Muscle of leg (tissue), 3 donors: ENCODE measurements at regions not wholly inside any gene's neighbourhood (a gene's known extent, or its start where the extent isn't known, plus 50 kb on each side); places are given as distances from the start of the nearest gene placed in this dataset.

ENCODE experiments used
- DNase-seq: peaks from one replicate; pipeline ENCODE4 v3.0.0; 2013
- H3K27ac ChIP-seq: one replicate; pipeline ENCODE4 v1.5.1; 2013; ENCODE audit warnings: mild to moderate bottlenecking, low read length, control low read depth
- H3K27me3 ChIP-seq: one replicate; pipeline ENCODE4 v1.6.1; 2013; ENCODE audit warnings: low read length; ENCODE audit not compliant: control insufficient read depth, insufficient read depth
- H3K36me3 ChIP-seq: one replicate; pipeline ENCODE4 v1.6.1; 2013; ENCODE audit warnings: low read length; ENCODE audit not compliant: control insufficient read depth, insufficient read depth
- H3K4me1 ChIP-seq: one replicate; pipeline ENCODE4 v1.6.1; 2013; ENCODE audit warnings: low read length; ENCODE audit not compliant: control insufficient read depth, insufficient read depth
- H3K4me3 ChIP-seq: one replicate; pipeline ENCODE4 v1.5.1; 2013; ENCODE audit warnings: low read length, control low read depth
- H3K9me3 ChIP-seq: replicated peaks from 2 replicates; pipeline ENCODE4 v1.6.1; 2013; ENCODE audit warnings: low read depth, low read length; ENCODE audit not compliant: control insufficient read depth
- WGBS: methylation state at CpG from one replicate; pipeline ENCODE4 v1.1.5; 2013; ENCODE audit warnings: missing lambda C conversion rate; ENCODE audit not compliant: insufficient coverage; 5-methylcytosine and 5-hydroxymethylcytosine counted together

DNA sequence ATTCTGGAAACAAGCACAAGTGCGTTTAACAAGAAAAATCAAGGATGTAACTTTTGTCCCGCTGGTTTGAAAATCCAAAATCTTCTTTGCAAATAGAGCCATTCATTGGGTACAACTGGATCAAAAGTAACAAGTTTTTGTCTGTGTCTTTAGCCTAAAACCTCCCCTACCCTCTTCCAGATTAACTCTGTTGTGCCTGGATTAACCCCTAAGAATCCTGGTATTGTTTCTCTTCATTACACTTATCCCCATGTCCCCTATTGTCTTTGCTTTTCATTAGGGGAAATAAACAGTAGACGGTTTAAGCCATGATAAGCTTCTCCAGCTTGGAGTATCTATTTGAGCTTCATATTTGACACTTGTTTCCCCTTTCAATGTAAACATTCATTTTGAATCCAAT lies 242.1 kb upstream of the ARGLU1 start:
- DNase-seq, result no peak
- Histone ChIP-seq H3K36me3 (no peaks in the 10 kb centered on the region), H3K27me3 (no peaks in the 10 kb centered on the region), H3K4me3 (no peak overlapping the region), H3K9me3 (no peaks in the 10 kb centered on the region), H3K27ac (no peak overlapping the region), H3K4me1 (no peaks in the 10 kb centered on the region)
- WGBS, result 63% methylated on average over 2 of the region's 3 CpGs

DNA sequence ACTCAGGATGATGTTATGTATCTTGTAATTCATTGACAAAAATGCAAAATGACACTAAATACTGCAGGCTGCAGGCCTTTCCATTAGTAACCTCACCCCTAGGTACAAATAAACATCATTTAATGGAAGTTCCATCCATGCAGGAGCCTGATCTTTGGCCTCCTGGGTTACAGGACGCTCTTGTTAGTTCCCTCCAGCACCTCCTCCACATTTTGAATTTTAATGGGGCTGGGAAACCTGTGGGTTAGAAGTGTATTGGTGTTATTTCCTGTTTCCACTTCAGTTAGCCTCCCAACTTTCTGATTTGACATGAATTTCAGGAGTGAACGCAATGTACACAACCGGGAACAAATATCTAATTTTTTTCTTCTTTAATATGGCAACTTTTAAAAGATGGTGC lies 237.1 kb upstream of the ARGLU1 start:
- no peak overlapping the region for H3K27ac ChIP-seq

DNA sequence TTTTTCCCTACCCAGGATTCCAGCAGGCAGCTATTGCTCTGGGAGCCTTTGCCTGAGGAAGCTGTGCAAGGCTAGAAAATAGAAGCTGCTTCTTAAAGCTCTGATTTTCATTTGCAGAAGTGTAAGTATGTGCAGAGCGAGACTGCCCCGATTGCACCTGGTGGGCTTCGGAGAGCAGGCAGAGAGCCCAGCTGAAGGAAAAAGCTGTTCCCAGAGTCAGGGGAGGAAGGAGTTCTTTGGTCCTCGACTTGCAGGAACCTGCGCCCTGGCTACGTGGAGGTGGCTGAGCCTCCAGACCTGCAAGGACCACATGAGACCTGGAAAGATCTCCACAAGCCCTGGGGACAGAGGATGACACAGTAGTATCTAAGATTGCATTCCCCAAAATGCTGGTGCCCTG lies 235.0 kb upstream of the ARGLU1 start:
- Histone ChIP-seq H3K36me3 (no peaks in the 10 kb centered on the region), H3K4me1 (peaks cover 2% of the 10 kb centered on the region), H3K27me3 (no peaks in the 10 kb centered on the region), H3K9me3 (no peaks in the 10 kb centered on the region), H3K27ac (no peak overlapping the region), H3K4me3 (no peak overlapping the region)
- DNase-seq, result no peak
- WGBS, result 39% methylated on average over 6 of the region's 6 CpGs

More for the DNA sequence above, 237.1 kb upstream of the ARGLU1 start:
- Histone ChIP-seq H3K4me3 (no peak overlapping the region), H3K4me1 (peaks cover 2% of the 10 kb centered on the region), H3K36me3 (no peaks in the 10 kb centered on the region), H3K27me3 (no peaks in the 10 kb centered on the region), H3K9me3 (no peaks in the 10 kb centered on the region)
- DNase-seq, result no peak
- WGBS, result no CpG with 5 or more reads among the region's 3 CpGs

DNA sequence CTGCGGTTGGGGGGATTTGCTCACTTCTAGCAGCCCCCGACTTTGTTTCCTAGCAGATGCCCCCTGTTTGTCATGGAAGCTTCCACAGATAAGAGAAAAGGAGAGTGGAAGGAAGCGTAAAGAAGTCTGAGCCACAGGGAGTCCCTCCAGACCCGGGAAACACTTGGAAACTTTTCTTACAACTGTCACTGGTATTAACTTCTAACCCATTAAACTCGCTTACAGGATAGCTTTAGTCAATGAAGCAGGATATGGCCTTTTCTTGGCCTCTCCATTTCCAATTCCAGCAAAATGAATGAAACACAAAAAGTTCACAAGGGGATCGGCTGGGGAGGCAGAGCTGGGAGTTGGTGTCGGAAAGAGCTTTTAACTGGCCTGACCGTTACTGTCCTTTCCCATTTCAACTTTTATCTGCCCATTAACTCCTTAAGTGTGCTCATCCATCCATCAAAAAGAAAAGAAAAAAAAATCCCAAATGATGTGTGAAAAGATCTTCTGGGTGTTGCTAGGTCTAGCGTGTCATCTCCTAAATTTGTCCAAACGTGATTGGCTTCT lies 231.9 kb upstream of the ARGLU1 start:
- Histone ChIP-seq H3K36me3 (no peaks in the 10 kb centered on the region), H3K4me1 (peaks cover 5% of the 10 kb centered on the region), H3K27me3 (no peaks in the 10 kb centered on the region), H3K27ac (no peak overlapping the region), H3K4me3 (no peak overlapping the region), H3K9me3 (no peaks in the 10 kb centered on the region)
- no peak for DNase-seq
- WGBS, result no CpG with 5 or more reads among the region's 10 CpGs

DNA sequence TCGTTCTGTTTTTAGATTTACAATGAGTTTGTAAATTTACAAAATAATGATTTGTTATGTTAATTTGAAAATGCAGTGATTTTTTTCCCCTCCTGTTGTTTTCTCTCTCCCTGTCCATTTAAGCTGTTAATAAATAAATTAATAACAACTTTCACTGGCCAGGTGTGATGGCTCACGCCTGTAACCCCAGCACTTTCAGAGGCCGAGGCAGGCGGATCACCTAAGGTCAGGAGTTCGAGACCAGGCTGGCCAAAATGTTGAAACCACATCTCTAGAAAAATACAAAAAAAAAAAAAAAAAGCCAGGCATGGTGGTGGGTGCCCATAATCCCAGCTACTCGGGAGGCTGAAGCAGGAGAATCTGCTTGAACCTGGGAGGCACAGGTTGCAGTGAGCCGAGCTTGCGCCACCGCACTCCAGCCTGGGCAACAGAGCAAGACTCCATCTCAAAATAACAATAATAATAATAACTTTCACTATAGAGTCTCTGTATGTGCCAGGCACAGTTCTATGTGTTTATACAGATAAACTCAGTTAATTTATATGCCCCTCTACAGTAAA lies 229.2 kb upstream of the ARGLU1 start:
- DNase-seq, result no peak
- no CpG with 5 or more reads among the region's 9 CpGs for WGBS
- no peaks in the 10 kb centered on the region for H3K9me3 ChIP-seq
- no peak overlapping the region for H3K27ac ChIP-seq
- H3K27me3 ChIP-seq, result no peaks in the 10 kb centered on the region
- H3K4me1 ChIP-seq, result peaks cover 2% of the 10 kb centered on the region
- no peak overlapping the region for H3K4me3 ChIP-seq
- H3K36me3 ChIP-seq, result no peaks in the 10 kb centered on the region

DNA sequence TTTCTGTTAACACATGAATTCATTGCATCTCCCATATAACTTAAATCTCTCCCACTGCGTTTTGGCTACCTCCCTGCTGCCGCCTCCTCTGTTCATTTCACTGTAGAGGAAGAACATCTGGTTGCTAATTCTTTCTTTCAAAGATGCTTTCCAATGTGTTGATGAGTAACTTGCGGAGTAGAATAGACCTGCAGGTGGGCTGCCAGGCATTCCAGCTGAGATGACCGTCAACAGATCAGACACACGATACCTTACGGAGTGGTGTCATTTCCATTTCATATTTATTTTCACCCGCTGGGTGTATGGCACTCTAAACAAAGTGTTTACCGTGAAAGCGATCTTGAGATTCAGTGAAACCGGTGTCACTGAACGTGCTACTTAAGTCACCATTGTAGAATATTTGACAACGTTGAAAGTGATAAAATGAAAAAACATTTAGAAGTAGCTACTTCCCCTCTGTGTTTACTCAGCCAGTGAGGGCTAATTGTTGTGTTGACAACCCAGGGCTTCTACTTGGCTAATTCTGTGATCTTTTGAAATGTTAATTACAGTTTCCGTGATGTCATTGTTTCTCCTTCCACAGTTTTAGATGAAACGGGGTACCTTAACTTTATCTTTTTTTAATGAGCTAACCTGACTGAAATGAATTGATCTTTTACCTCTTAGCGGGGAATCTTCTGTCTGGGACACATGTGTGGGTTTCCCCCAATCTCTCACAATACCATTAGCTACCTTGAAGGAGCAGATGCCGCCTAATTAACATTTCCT lies 228.5 kb upstream of the ARGLU1 start:
- peaks cover 2% of the 10 kb centered on the region for H3K4me1 ChIP-seq
- H3K4me3 ChIP-seq, result peak overlapping the region; percentile 17
- no peaks in the 10 kb centered on the region for H3K27me3 ChIP-seq
- no peak overlapping the region for H3K27ac ChIP-seq
- H3K9me3 ChIP-seq, result no peaks in the 10 kb centered on the region
- 34% methylated on average over 6 of the region's 16 CpGs for WGBS
- no peaks in the 10 kb centered on the region for H3K36me3 ChIP-seq
- DNase-seq, result no peak

DNA sequence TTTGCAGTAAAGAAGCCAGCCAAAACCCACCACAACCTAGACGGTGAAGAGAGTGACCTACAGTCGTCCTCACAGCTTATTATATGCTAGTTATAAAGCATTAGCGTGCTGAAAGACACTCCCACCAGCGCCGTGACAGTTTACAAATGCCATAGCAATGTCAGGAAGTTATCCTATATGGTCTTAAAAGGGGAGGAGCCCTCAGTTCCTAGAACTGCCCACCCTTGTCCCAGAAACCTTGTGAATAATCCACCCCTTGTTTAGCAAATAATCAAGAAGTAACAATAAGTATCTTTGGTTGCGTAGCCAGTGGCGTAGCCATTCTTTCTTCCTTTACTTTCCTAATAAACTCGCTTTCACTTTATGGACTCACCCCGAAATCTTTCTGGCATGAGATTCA lies 227.9 kb upstream of the ARGLU1 start:
- DNase-seq, result no peak

DNA sequence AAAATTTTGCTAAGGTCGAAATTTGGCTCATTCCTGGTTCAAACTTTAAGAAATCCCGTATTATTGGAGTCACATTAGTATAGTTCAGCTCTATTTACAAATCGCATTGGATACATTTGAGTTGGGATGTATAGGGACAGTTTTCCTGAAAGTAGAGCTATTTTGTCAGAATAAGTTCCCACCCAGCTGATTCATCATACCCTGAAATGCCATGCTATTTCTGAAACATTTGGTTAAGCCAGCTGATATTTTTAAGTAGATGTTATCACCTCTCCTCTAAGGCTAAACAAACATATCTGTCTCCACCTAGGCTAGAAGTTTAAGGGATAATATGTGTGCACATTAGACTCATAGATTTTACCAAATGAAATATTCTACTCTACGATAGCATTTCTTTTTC lies 226.2 kb upstream of the ARGLU1 start:
- Histone ChIP-seq H3K27ac (no peak overlapping the region), H3K4me1 (peaks cover 2% of the 10 kb centered on the region), H3K36me3 (no peaks in the 10 kb centered on the region), H3K4me3 (no peak overlapping the region), H3K27me3 (no peaks in the 10 kb centered on the region), H3K9me3 (no peaks in the 10 kb centered on the region)
- no CpG with 5 or more reads among the region's 4 CpGs for WGBS
- DNase-seq, result no peak

More for the DNA sequence above, 227.9 kb upstream of the ARGLU1 start:
- Histone ChIP-seq H3K27ac (no peak overlapping the region), H3K27me3 (no peaks in the 10 kb centered on the region), H3K4me3 (peak overlapping the region; percentile 17), H3K36me3 (no peaks in the 10 kb centered on the region), H3K4me1 (peaks cover 2% of the 10 kb centered on the region), H3K9me3 (no peaks in the 10 kb centered on the region)
- WGBS, result 67% methylated on average over 4 of the region's 9 CpGs

DNA sequence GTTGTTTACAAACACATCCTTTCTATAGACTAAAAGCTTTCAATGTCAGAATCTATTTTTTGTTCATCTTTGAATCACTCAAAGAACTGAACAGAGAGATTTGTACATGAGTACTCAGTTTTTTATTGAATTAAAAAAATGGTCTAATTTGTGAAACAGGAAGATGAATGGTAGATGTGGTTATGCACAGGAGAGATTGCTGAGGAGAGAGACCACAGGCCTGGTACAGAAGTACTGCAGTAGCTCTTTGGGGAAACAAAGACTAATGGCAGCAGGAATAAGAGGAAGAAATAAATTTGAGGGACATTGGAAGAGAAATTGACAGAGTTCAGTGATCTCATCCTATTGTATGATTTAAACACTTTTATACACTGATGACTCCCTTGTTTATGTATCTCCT lies 222.0 kb upstream of the ARGLU1 start:
- DNase-seq, result no peak
- Histone ChIP-seq H3K27ac (no peak overlapping the region), H3K27me3 (no peaks in the 10 kb centered on the region), H3K4me1 (no peaks in the 10 kb centered on the region), H3K36me3 (no peaks in the 10 kb centered on the region), H3K9me3 (no peaks in the 10 kb centered on the region), H3K4me3 (no peak overlapping the region)

DNA sequence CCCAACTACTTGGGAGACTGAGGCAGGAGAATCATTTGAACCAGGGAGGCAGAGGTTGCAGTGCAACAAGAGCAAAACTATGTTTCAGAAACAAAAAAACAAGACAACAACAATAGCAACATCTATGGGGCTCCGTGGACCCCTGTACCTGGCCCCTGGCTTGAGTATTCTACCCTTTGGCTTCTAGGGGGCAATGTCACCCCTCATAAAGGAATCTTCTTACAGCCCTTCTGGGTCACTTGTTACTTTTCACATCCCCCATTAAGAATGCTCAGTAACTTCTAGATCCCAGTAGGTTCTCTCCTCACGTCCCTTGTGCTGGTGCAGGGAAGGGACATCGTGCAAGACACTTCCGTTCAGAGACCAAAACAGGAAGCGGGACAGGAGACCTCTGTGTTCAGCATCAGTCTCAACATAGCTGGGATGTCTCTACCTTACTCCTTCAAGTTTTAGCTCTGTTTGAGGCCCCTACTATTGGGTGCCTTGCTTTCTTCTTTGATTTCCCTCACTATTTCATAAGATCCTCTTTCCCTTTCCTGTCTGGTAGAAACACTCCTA lies 218.1 kb upstream of the ARGLU1 start:
- no peak for DNase-seq
- Histone ChIP-seq H3K36me3 (no peaks in the 10 kb centered on the region), H3K4me1 (no peaks in the 10 kb centered on the region), H3K4me3 (no peak overlapping the region), H3K27ac (no peak overlapping the region), H3K27me3 (no peaks in the 10 kb centered on the region), H3K9me3 (no peaks in the 10 kb centered on the region)
- 27% methylated on average over 5 of the region's 5 CpGs for WGBS
